LNCAP (cell line): ENCODE measurements at regions not wholly inside any gene's neighbourhood (a gene's known extent, or its start where the extent isn't known, plus 50 kb on each side); places are given as distances from the start of the nearest gene placed in this dataset.

ENCODE experiments used
- TF ChIP-seq, protein P1 (sequence below): fragments of 450-650 bp; IDR thresholded peaks from 2 replicates; pipeline ENCODE4 v1.5.1; 2017; ENCODE audit warnings: mild to moderate bottlenecking

- TF ChIP-seq, protein P1, sequence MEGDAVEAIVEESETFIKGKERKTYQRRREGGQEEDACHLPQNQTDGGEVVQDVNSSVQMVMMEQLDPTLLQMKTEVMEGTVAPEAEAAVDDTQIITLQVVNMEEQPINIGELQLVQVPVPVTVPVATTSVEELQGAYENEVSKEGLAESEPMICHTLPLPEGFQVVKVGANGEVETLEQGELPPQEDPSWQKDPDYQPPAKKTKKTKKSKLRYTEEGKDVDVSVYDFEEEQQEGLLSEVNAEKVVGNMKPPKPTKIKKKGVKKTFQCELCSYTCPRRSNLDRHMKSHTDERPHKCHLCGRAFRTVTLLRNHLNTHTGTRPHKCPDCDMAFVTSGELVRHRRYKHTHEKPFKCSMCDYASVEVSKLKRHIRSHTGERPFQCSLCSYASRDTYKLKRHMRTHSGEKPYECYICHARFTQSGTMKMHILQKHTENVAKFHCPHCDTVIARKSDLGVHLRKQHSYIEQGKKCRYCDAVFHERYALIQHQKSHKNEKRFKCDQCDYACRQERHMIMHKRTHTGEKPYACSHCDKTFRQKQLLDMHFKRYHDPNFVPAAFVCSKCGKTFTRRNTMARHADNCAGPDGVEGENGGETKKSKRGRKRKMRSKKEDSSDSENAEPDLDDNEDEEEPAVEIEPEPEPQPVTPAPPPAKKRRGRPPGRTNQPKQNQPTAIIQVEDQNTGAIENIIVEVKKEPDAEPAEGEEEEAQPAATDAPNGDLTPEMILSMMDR: no peak
These were observed 291.9 kb upstream of the TENM3 start for GRCh38 chr4:181951265-181951664.

DNA sequence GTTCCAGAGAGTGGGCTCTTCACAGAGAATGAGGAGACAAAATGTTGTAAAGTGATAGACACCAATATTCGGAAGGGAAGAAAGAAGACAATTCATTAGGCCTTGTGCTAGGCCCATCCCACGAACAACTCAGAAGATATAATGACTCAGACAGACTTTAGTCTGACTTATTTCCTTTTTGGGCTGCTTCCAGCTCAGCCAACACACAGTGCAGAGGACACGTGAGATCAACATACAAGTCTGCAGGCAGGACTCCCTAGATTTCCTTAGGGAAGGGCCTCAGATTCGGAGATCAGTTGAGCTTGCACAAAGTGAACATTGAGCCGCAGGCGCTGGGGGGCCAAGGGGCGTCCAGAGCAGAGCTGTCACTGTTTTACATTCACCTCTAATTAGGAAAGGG lies 290.7 kb upstream of the TENM3 start:
- TF ChIP-seq, protein P1: no peak

- TF ChIP-seq, protein P1: no peak
These were observed 286.7 kb upstream of the TENM3 start for GRCh38 chr4:181956512-181956911.

DNA sequence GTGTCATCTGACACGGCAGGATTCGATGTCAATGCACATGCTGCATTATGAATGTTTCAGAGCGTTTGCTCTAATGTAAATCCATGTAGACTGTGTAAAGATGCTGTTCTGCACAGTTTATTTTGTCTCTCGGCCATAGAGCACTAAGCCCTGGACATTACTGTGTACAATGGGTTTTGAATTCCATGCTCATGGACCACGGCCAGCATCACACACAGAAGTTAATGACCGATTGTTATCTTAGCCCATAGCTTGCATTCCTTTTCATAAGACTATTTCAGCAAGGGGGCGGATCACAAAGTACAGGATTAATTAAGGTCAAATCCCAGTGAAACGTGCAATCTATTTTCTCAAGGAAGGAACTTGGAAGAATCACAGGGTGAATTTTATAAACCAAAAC lies 286.1 kb upstream of the TENM3 start:
- TF ChIP-seq, protein P1: no peak

- TF ChIP-seq, protein P1: no peak
These were observed 284.8 kb upstream of the TENM3 start for GRCh38 chr4:181958446-181958845.

- TF ChIP-seq, protein P1: no peak
These were observed 284.1 kb upstream of the TENM3 start for GRCh38 chr4:181959121-181959520.

- TF ChIP-seq, protein P1: no peak
These were observed 282.8 kb upstream of the TENM3 start for GRCh38 chr4:181960384-181960783.

- TF ChIP-seq, protein P1: no peak
These were observed 280.9 kb upstream of the TENM3 start for GRCh38 chr4:181962321-181962720.
